HL-60/S4 treated with phorbol 12-myristate 13-acetate at 8.2 ng/mL for 4 days and 3 days (cell line): ENCODE measurements at regions not wholly inside any gene's neighbourhood (a gene's known extent, or its start where the extent isn't known, plus 50 kb on each side); places are given as distances from the start of the nearest gene placed in this dataset.

Experiments
- in situ Hi-C: fragments of 300-500 bp; cut with MboI; formaldehyde crosslinking; loops from 2 replicates; pipeline ENCODE4 v1.15.0; 2022; ENCODE audit warnings: low sequenced_read_pairs

GRCh38 chr1:36560177-36560576 is 77.5 kb upstream of the CSF3R start:
- in situ Hi-C loops, result loop anchor here (25.0 kb wide), 1 partner anchor 752 kb away; no protein-coding TSS in a partner anchor

- in situ Hi-C loops, result loop anchor here (25.0 kb wide), 1 partner anchor 753 kb away; no protein-coding TSS in a partner anchor
Measured at GRCh38 chr1:36559061-36559460, 76.3 kb upstream of the CSF3R start.

- in situ Hi-C loops, result loop anchor here (25.0 kb wide), 1 partner anchor 755 kb away; no protein-coding TSS in a partner anchor
Measured at GRCh38 chr1:36557041-36558000, 74.6 kb upstream of the CSF3R start.

GRCh38 chr1:36555041-36555440 is 72.3 kb upstream of the CSF3R start:
- in situ Hi-C loops, result loop anchor here (25.0 kb wide), 1 partner anchor 757 kb away; no protein-coding TSS in a partner anchor

- in situ Hi-C loops, result loop anchor here (25.0 kb wide), 1 partner anchor 758 kb away; no protein-coding TSS in a partner anchor
Measured at GRCh38 chr1:36554323-36554628, 71.6 kb upstream of the CSF3R start.

GRCh38 chr1:36553591-36554322 is 71.0 kb upstream of the CSF3R start:
- in situ Hi-C loops, result loop anchor here (25.0 kb wide), 1 partner anchor 759 kb away; no protein-coding TSS in a partner anchor

GRCh38 chr1:36542962-36543515 is 60.3 kb upstream of the CSF3R start:
- in situ Hi-C loops, result no loop called here

- in situ Hi-C loops, result no loop called here
Measured at GRCh38 chr1:36542024-36542961, 59.6 kb upstream of the CSF3R start.

GRCh38 chr1:36540056-36540455 is 57.3 kb upstream of the CSF3R start:
- in situ Hi-C loops, result no loop called here

GRCh38 chr1:36539526-36539925 is 56.8 kb upstream of the CSF3R start:
- in situ Hi-C loops, result no loop called here

- in situ Hi-C loops, result no loop called here
Measured at GRCh38 chr1:36537991-36538390, 55.3 kb upstream of the CSF3R start.

GRCh38 chr1:36537190-36537768 is 54.6 kb upstream of the CSF3R start:
- in situ Hi-C loops, result no loop called here

- in situ Hi-C loops, result no loop called here
Measured at GRCh38 chr1:36536727-36537126, 54.0 kb upstream of the CSF3R start.

- in situ Hi-C loops, result no loop called here
Measured at GRCh38 chr1:36534711-36535412, 52.1 kb upstream of the CSF3R start.

GRCh38 chr1:36533897-36534296 is 51.2 kb upstream of the CSF3R start:
- in situ Hi-C loops, result no loop called here

GRCh38 chr1:36532810-36533401 is 50.2 kb upstream of the CSF3R start:
- in situ Hi-C loops, result no loop called here
